Skeletal muscle tissue (tissue), 3 donors: ENCODE measurements at regions not wholly inside any gene's neighbourhood (a gene's known extent, or its start where the extent isn't known, plus 50 kb on each side); places are given as distances from the start of the nearest gene placed in this dataset.

Source experiments
- H3K27ac ChIP-seq: one replicate; pipeline ENCODE4 v1.7.0; 2013; ENCODE audit warnings: mild to moderate bottlenecking, low read depth, low read length, inconsistent platforms
- H3K27me3 ChIP-seq, 3 donors: one replicate each; pipeline ENCODE4 v1.7.0; 2013; ENCODE audit warnings: low read length in 3 of 3; ENCODE audit not compliant: control insufficient read depth in 3 of 3, insufficient read depth in 3 of 3
- H3K36me3 ChIP-seq, 3 donors: one replicate each; pipeline ENCODE4 v1.7.0; 2013; ENCODE audit warnings: low read length in 3 of 3; ENCODE audit not compliant: control insufficient read depth in 3 of 3, insufficient read depth in 3 of 3
- H3K4me1 ChIP-seq, 3 donors: one replicate each; pipeline ENCODE4 v1.7.0; 2013; ENCODE audit warnings: low read length in 3 of 3, mild to moderate bottlenecking in 3 of 3; ENCODE audit not compliant: control insufficient read depth in 3 of 3, insufficient read depth in 3 of 3
- H3K4me3 ChIP-seq, 3 donors: one replicate each; pipeline ENCODE4 v1.7.0; 2013; ENCODE audit warnings: low read length in 3 of 3
- H3K9ac ChIP-seq, 3 donors: one replicate each; pipeline ENCODE4 v1.7.0; 2013; ENCODE audit warnings: low read length in 3 of 3, mild to moderate bottlenecking in 3 of 3, moderate library complexity in 2 of 3, low read depth in 1 of 3
- H3K9me3 ChIP-seq, 3 donors: one replicate each; pipeline ENCODE4 v1.7.0; 2013; ENCODE audit warnings: low read length in 3 of 3; ENCODE audit not compliant: control insufficient read depth in 3 of 3
- donor health status: Osteomylitis.

- no peaks in the 10 kb centered on the region for H3K4me1 ChIP-seq
- H3K36me3 ChIP-seq = no peaks in the 10 kb centered on the region
Measured at GRCh38 chrX:9301836-9302235, 163.0 kb upstream of the TBL1X start.

GRCh38 chrX:9302381-9302780 is 162.5 kb upstream of the TBL1X start:
- no peak overlapping the region for H3K4me3 ChIP-seq
- H3K9ac ChIP-seq = no peak overlapping the region
- no peaks in the 10 kb centered on the region for H3K36me3 ChIP-seq
- no peaks in the 10 kb centered on the region for H3K27me3 ChIP-seq
- no peak overlapping the region for H3K27ac ChIP-seq
- no peaks in the 10 kb centered on the region for H3K4me1 ChIP-seq
- peaks cover 0 to 4% (median 0%) of the 10 kb centered on the region in 3 donors for H3K9me3 ChIP-seq

More at GRCh38 chrX:9301836-9302235, 163.0 kb upstream of the TBL1X start:
- Histone ChIP-seq H3K4me3 (no peak overlapping the region), H3K9me3 (peaks cover 0 to 4% (median 0%) of the 10 kb centered on the region in 3 donors), H3K9ac (no peak overlapping the region), H3K27ac (no peak overlapping the region), H3K27me3 (no peaks in the 10 kb centered on the region)

- no peaks in the 10 kb centered on the region for H3K36me3 ChIP-seq
- H3K27me3 ChIP-seq = no peaks in the 10 kb centered on the region
- peaks cover 0 to 2% (median 0%) of the 10 kb centered on the region in 3 donors for H3K9me3 ChIP-seq
- no peak overlapping the region for H3K9ac ChIP-seq
- H3K4me1 ChIP-seq = no peaks in the 10 kb centered on the region
- H3K4me3 ChIP-seq = no peak overlapping the region
- no peak overlapping the region for H3K27ac ChIP-seq
Measured at GRCh38 chrX:9308426-9308825, 156.4 kb upstream of the TBL1X start.

GRCh38 chrX:9310616-9311015 is 154.2 kb upstream of the TBL1X start:
- H3K36me3 ChIP-seq = no peaks in the 10 kb centered on the region
- H3K27me3 ChIP-seq = no peaks in the 10 kb centered on the region
- H3K9me3 ChIP-seq = no peaks in the 10 kb centered on the region
- H3K27ac ChIP-seq = no peak overlapping the region
- no peaks in the 10 kb centered on the region for H3K4me1 ChIP-seq
- no peak overlapping the region for H3K9ac ChIP-seq
- no peak overlapping the region for H3K4me3 ChIP-seq

DNA sequence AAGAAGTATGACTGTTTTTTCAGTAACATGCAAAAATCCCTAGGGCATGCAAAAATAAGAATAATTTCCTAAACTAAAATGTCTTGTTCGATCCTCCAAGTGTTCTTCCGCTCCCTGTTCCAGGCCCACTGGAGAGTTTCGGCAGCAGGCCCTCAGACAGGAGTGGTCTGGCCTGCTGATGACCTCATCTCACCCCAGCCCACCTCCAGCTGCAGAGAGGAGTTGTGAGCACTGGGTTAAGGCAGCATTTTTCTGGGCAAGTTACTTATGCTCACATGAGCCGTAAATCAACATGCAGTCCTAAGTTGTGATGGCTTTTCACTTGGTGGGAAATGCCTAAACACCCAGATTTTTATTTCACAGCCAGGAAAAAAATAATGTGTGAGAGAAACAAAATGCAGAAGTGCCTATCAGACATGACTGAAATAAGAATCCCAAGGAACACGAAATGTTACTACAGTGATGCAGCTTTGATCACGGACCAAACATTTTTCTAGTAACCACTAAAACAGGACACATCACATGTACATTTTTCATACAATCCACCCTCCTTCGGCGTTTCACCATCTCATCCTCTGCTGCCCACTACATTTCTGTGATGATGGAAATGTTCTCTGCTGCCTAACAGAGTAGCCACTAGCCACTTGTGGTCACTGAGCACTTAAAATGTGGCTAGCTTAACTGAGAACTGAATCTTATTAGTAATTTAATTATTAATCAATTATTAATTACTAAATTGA is 153.3 kb upstream of the TBL1X start:
- Histone ChIP-seq H3K9me3 (no peaks in the 10 kb centered on the region), H3K36me3 (no peaks in the 10 kb centered on the region), H3K4me1 (no peaks in the 10 kb centered on the region), H3K27ac (no peak overlapping the region), H3K27me3 (no peaks in the 10 kb centered on the region), H3K4me3 (no peak overlapping the region), H3K9ac (no peak overlapping the region)

- Histone ChIP-seq H3K4me3 (no peak overlapping the region), H3K27ac (no peak overlapping the region), H3K27me3 (no peaks in the 10 kb centered on the region), H3K36me3 (no peaks in the 10 kb centered on the region), H3K9me3 (no peaks in the 10 kb centered on the region), H3K9ac (no peak overlapping the region), H3K4me1 (no peaks in the 10 kb centered on the region)
Measured at GRCh38 chrX:9312922-9313867, 151.7 kb upstream of the TBL1X start.

DNA sequence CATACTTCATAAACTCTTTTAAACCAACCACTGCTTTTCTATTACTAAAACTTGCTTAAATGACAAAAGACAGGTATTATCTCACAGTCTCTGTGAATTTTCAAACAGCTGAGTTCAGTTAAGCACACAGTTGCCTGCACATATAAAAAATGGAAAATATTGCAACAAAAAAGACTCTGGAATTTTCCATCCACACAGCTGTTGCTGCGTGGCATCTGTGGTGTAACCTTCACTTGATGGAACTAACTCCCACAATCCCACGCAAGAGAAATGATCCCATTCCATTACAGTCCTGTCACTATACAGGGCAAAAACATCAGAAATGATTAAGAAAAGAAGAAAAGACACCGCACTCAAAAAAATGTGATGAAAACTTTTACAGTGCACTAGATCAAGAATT is 149.8 kb upstream of the TBL1X start:
- Histone ChIP-seq H3K4me1 (no peaks in the 10 kb centered on the region), H3K36me3 (no peaks in the 10 kb centered on the region), H3K4me3 (no peak overlapping the region), H3K9me3 (no peaks in the 10 kb centered on the region), H3K9ac (no peak overlapping the region), H3K27ac (no peak overlapping the region), H3K27me3 (no peaks in the 10 kb centered on the region)

- Histone ChIP-seq H3K36me3 (no peaks in the 10 kb centered on the region), H3K27ac (no peak overlapping the region), H3K9ac (no peak overlapping the region), H3K4me3 (no peak overlapping the region), H3K9me3 (no peaks in the 10 kb centered on the region), H3K27me3 (no peaks in the 10 kb centered on the region), H3K4me1 (no peaks in the 10 kb centered on the region)
Measured at GRCh38 chrX:9316096-9316495, 148.8 kb upstream of the TBL1X start.

DNA sequence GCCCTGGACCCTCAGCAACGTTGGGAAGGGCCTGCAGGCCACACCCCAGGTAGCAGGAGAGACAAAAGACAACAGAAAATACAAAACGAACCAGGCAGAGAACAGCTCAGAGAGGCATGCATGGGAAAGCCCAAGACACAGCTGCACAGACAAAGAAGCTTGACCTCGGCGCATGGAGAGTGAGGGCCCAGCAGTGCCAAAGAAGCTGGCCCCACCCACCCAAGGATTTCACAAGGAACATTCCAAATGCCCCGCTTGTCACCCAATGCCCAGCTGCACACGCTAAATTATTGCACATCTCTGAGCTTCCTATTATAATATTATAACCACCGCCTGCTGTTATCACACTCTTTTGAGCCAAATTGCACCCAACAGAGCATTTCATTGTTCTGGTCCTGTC is 147.7 kb upstream of the TBL1X start:
- H3K9ac ChIP-seq = no peak overlapping the region
- no peak overlapping the region for H3K4me3 ChIP-seq
- H3K4me1 ChIP-seq = no peaks in the 10 kb centered on the region
- H3K36me3 ChIP-seq = no peaks in the 10 kb centered on the region
- H3K27ac ChIP-seq = no peak overlapping the region
- H3K9me3 ChIP-seq = no peaks in the 10 kb centered on the region
- H3K27me3 ChIP-seq = no peaks in the 10 kb centered on the region

DNA sequence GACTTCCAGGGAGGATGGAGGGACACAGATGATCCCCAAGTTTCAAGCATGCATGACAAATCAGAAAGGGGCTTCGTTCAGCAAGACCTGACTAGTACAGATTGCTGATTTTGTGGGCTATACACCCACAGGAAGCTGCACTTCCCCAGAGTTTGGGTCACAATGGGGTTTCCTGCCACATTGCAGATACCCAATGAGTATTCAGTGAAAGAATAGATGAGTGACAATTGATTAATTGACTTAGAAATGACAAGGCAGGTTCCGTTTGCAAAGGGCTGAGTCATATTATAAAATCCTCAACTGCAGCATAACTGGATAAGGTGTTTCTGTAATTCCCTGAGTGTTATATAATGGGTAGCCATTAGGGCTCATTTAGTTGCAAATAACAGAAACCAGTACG is 146.6 kb upstream of the TBL1X start:
- no peaks in the 10 kb centered on the region for H3K27me3 ChIP-seq
- H3K4me3 ChIP-seq = no peak overlapping the region
- H3K9me3 ChIP-seq = no peaks in the 10 kb centered on the region
- no peaks in the 10 kb centered on the region for H3K4me1 ChIP-seq
- H3K9ac ChIP-seq = no peak overlapping the region
- H3K36me3 ChIP-seq = no peaks in the 10 kb centered on the region
- H3K27ac ChIP-seq = no peak overlapping the region
